H1 (cell line): ENCODE measurements at regions not wholly inside any gene's neighbourhood (a gene's known extent, or its start where the extent isn't known, plus 50 kb on each side); places are given as distances from the start of the nearest gene placed in this dataset.

Experiments
- CTCF ChIA-PET: fragments of 300-600 bp; sonication (Branson Sonifier 250); formaldehyde crosslinking; loops from one replicate; lab custom pipeline; 2021; ENCODE audit not compliant: partially characterized antibody; lab: Charles Lee
- POLR2A ChIA-PET: fragments of 300-600 bp; sonication (Branson Sonifier 250); formaldehyde crosslinking; loops from one replicate; lab custom pipeline; 2021; ENCODE audit warnings: inconsistent platforms; ENCODE audit not compliant: partially characterized antibody; lab: Charles Lee
- DNase-seq, 2 experiments: peaks; one replicate each; pipeline versions ENCODE4 v3.0.0 to v3.0.0-alpha.2; 2010 to 2022; ENCODE audit warnings: low spot score in 2 of 2, low read depth in 1 of 2, mixed read lengths in 1 of 2
- FAIRE-seq: peaks from 2 replicates; lab custom pipeline; 2011; peaks lifted over from hg19 to GRCh38; lab: Jason Lieb, UNC
- H2AFZ ChIP-seq: 2 replicates; pipeline ENCODE4 v1.8.1; 2012; ENCODE audit warnings: low read length, inconsistent platforms
- H2AK5ac ChIP-seq: 2 replicates; pipeline ENCODE4 v1.6.1; 2013; ENCODE audit warnings: low read depth, low read length
- H2BK120ac ChIP-seq: replicated peaks from 2 replicates; pipeline ENCODE3; 2013; ENCODE audit warnings: low read depth, low read length, inconsistent platforms
- H2BK12ac ChIP-seq: 2 replicates; pipeline ENCODE4 v1.6.1; 2013; ENCODE audit warnings: low read depth, low read length
- H2BK15ac ChIP-seq: 2 replicates; pipeline ENCODE4 v1.6.1; 2013; ENCODE audit warnings: low read length
- H2BK20ac ChIP-seq: 2 replicates; pipeline ENCODE4 v1.6.1; 2013; ENCODE audit warnings: low read length
- H2BK5ac ChIP-seq: 2 replicates; pipeline ENCODE4 v1.6.1; 2013; ENCODE audit warnings: low read depth, low read length
- H3K14ac ChIP-seq: 2 replicates; pipeline ENCODE4 v1.6.1; 2013; ENCODE audit warnings: inconsistent platforms; ENCODE audit not compliant: insufficient read length
- H3K18ac ChIP-seq: 2 replicates; pipeline ENCODE4 v1.6.1; 2013; ENCODE audit warnings: low read length; ENCODE audit errors: extremely low read depth
- H3K23ac ChIP-seq: 2 replicates; pipeline ENCODE4 v1.6.1; 2013; ENCODE audit warnings: inconsistent platforms; ENCODE audit not compliant: insufficient read length
- H3K23me2 ChIP-seq: 2 replicates; pipeline ENCODE4 v1.6.1; 2013; ENCODE audit warnings: low read depth, low read length
- H3K27ac ChIP-seq: 2 replicates; pipeline ENCODE4 v1.6.1; 2011; ENCODE audit warnings: low read depth, low read length, inconsistent platforms
- H3K27me3 ChIP-seq, 4 experiments: replicated peaks in 1 of 4; 1 replicate in 1 of 4; 2 replicates in 3 of 4; pipeline versions ENCODE4 v1.6.1 to v1.8.1; 2011 to 2013; ENCODE audit warnings: low read length in 3 of 4, mild to moderate bottlenecking in 3 of 4, inconsistent platforms in 2 of 4, mixed read lengths in 2 of 4, moderate library complexity in 1 of 4; ENCODE audit not compliant: control insufficient read depth in 3 of 4, insufficient read depth in 3 of 4; ENCODE audit errors: extremely low read depth in 1 of 4
- H3K36me3 ChIP-seq, 4 experiments: 2 replicates each; pipeline versions ENCODE4 v1.6.1 to v1.8.1; 2011 to 2013; ENCODE audit warnings: mild to moderate bottlenecking in 4 of 4, low read length in 3 of 4, moderate library complexity in 2 of 4, control low read depth in 1 of 4, inconsistent platforms in 1 of 4; ENCODE audit not compliant: insufficient read depth in 4 of 4, control insufficient read depth in 2 of 4
- H3K4ac ChIP-seq: replicated peaks from 2 replicates; pipeline ENCODE3; 2013; ENCODE audit warnings: low read length, low read depth, mixed read lengths, inconsistent platforms; ENCODE audit not compliant: insufficient read length
- H3K4me1 ChIP-seq, 4 experiments: replicated peaks in 1 of 4; 1 replicate in 1 of 4; 2 replicates in 3 of 4; pipeline versions ENCODE4 v1.6.1 to v1.8.1; 2011 to 2013; ENCODE audit warnings: low read length in 3 of 4, inconsistent platforms in 2 of 4, mixed read lengths in 1 of 4; ENCODE audit not compliant: insufficient read depth in 4 of 4, control insufficient read depth in 3 of 4
- H3K4me2 ChIP-seq, 2 experiments: 2 replicates each; pipeline versions ENCODE4 v1.6.1 to v1.8.1; 2011 to 2013; ENCODE audit warnings: low read depth in 2 of 2, low read length in 2 of 2, control low read depth in 1 of 2, inconsistent platforms in 1 of 2, mild to moderate bottlenecking in 1 of 2; ENCODE audit not compliant: insufficient read depth in 1 of 2
- H3K4me3 ChIP-seq, 4 experiments: fragments of 200-600, 300-600 bp in 1 of 4; sonication (generic), shearing (Covaris generic), sonication (Bioruptor Twin) in 1 of 4; 2 replicates each; pipeline versions ENCODE4 v1.5.1 to v1.8.1; 2011 to 2016; ENCODE audit warnings: low read length in 4 of 4, low read depth in 3 of 4, control low read depth in 2 of 4, inconsistent platforms in 2 of 4, mild to moderate bottlenecking in 2 of 4, mixed read lengths in 1 of 4, moderate library complexity in 1 of 4; ENCODE audit not compliant: insufficient read depth in 2 of 4; ENCODE audit errors: extremely low read depth in 1 of 4
- H3K56ac ChIP-seq: replicated peaks from 2 replicates; pipeline ENCODE3; 2013; ENCODE audit warnings: low read depth, mild to moderate bottlenecking, mixed read lengths, low read length, inconsistent platforms; ENCODE audit not compliant: insufficient read length
- H3K79me1 ChIP-seq: 2 replicates; pipeline ENCODE4 v1.6.1; 2013; ENCODE audit warnings: low read depth, low read length, control low read depth
- H3K79me2 ChIP-seq, 2 experiments: 2 replicates each; pipeline versions ENCODE4 v1.6.1 to v1.8.1; 2012 to 2013; ENCODE audit warnings: low read length in 2 of 2, mild to moderate bottlenecking in 2 of 2, inconsistent platforms in 1 of 2; ENCODE audit not compliant: insufficient read depth in 2 of 2, control insufficient read depth in 1 of 2
- H3K9ac ChIP-seq, 4 experiments: replicated peaks in 1 of 4; 1 replicate in 1 of 4; 2 replicates in 3 of 4; pipeline versions ENCODE4 v1.6.1 to v1.8.1; 2011 to 2013; ENCODE audit warnings: low read depth in 3 of 4, low read length in 3 of 4, control low read depth in 2 of 4, mild to moderate bottlenecking in 2 of 4, moderate library complexity in 2 of 4, inconsistent platforms in 1 of 4; ENCODE audit errors: extremely low read depth in 1 of 4
- H3K9me3 ChIP-seq, 2 experiments: 2 replicates each; pipeline versions ENCODE4 v1.6.1 to v1.8.1; 2012 to 2013; ENCODE audit warnings: mild to moderate bottlenecking in 2 of 2, moderate library complexity in 2 of 2, control low read depth in 1 of 2, inconsistent platforms in 1 of 2, low read depth in 1 of 2, low read length in 1 of 2, mixed read lengths in 1 of 2; ENCODE audit not compliant: insufficient read depth in 2 of 2
- H4K20me1 ChIP-seq, 2 experiments: replicated peaks in 1 of 2; 2 replicates each; pipeline versions ENCODE3 to v1.8.1; 2011 to 2013; ENCODE audit warnings: inconsistent platforms in 2 of 2, low read length in 2 of 2, mild to moderate bottlenecking in 1 of 2; ENCODE audit not compliant: insufficient read depth in 2 of 2, control insufficient read depth in 1 of 2
- H4K5ac ChIP-seq: 2 replicates; pipeline ENCODE4 v1.6.1; 2013; ENCODE audit warnings: low read length, low read depth, mixed read lengths, inconsistent platforms; ENCODE audit not compliant: insufficient read length
- H4K8ac ChIP-seq: 2 replicates; pipeline ENCODE4 v1.8.0; 2013; ENCODE audit warnings: mild to moderate bottlenecking, moderate library complexity, low read length, inconsistent platforms; ENCODE audit not compliant: insufficient read depth; ENCODE audit errors: extremely low read depth
- H4K91ac ChIP-seq: replicated peaks from 2 replicates; pipeline ENCODE3; 2013; ENCODE audit warnings: low read length, mixed read lengths, inconsistent platforms; ENCODE audit not compliant: insufficient read length
- WGBS, 2 experiments: shearing (Covaris generic) in 1 of 2; methylation state at CpG; one replicate each; pipeline versions ENCODE4 v1.1.6 to v1.1.7; 2013 to 2015; ENCODE audit warnings: low lambda C conversion rate in 2 of 2, mixed read lengths in 2 of 2, inconsistent platforms in 1 of 2, low coverage in 1 of 2, missing lambda C conversion rate in 1 of 2; ENCODE audit not compliant: insufficient replicate concordance in 2 of 2, insufficient coverage in 1 of 2, insufficient read length in 1 of 2; ENCODE audit errors: extremely low coverage in 1 of 2, missing lambda C conversion rate in 1 of 2; 5-methylcytosine and 5-hydroxymethylcytosine counted together
- TF ChIP-seq, protein P1 (sequence below): fragments of 300-600 bp; sonication (generic); IDR thresholded peaks from 2 replicates; pipeline ENCODE4 v1.7.1; 2012; ENCODE audit warnings: low read length, moderate library complexity, mild to moderate bottlenecking, inconsistent platforms; ENCODE audit not compliant: insufficient replicate concordance

DNA sequence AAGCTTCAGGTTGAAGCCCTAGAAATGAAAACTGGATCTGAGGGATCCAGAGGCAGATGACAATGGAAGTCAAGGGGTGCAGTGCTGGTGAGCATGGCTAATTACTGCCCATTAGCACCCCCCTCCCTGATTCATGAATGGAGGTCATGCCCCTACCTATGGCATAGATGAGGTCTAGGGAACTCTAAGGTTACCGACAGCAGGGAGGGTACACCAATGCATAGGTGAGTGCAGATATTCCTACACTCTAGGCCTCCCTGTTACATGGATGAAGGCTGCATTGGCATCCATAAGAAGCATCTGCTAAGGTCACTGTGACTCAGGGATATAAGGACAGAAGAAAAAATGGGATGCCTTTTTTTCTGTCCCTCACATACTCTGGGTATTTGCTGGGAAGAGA lies 147.3 kb downstream of the CCDC59 start:
- Histone ChIP-seq H2BK5ac (no peak overlapping the region), H4K91ac (no peak overlapping the region), H3K56ac (no peak overlapping the region), H3K27ac (no peak overlapping the region), H3K9me3 (peaks cover 20 to 24% of the 10 kb centered on the region in 2 experiments; a peak in 3 of 4 replicates), H4K20me1 (no peaks in the 10 kb centered on the region), H3K4me3 (no peak overlapping the region), H2AK5ac (no peak overlapping the region), H2AFZ (no peak overlapping the region), H3K9ac (no peak overlapping the region), H3K79me1 (no peaks in the 10 kb centered on the region), H2BK20ac (no peak overlapping the region), H3K18ac (no peak overlapping the region), H2BK120ac (no peak overlapping the region), H3K36me3 (no peaks in the 10 kb centered on the region), H3K23me2 (no peaks in the 10 kb centered on the region), H3K23ac (no peak overlapping the region), H3K14ac (no peak overlapping the region), H3K4ac (no peak overlapping the region), H4K5ac (no peak overlapping the region), H2BK12ac (no peak overlapping the region), H2BK15ac (no peak overlapping the region), H3K4me1 (no peaks in the 10 kb centered on the region), H4K8ac (no peak overlapping the region), H3K79me2 (no peaks in the 10 kb centered on the region), H3K4me2 (no peak overlapping the region), H3K27me3 (no peaks in the 10 kb centered on the region)
- POLR2A ChIA-PET = no interaction called here
- 71% methylated on average over 1 of the region's 1 CpG; no CpG with 5 or more reads in 1 of the 2 experiments for WGBS, 2 experiments
- DNase-seq (no peak), FAIRE-seq (no peak)
- CTCF ChIA-PET = interaction anchor here (0.6 kb wide), 1 partner anchor 20 kb away, joined by 3 read pairs; no protein-coding TSS in a partner anchor
- TF ChIP-seq, protein P1, sequence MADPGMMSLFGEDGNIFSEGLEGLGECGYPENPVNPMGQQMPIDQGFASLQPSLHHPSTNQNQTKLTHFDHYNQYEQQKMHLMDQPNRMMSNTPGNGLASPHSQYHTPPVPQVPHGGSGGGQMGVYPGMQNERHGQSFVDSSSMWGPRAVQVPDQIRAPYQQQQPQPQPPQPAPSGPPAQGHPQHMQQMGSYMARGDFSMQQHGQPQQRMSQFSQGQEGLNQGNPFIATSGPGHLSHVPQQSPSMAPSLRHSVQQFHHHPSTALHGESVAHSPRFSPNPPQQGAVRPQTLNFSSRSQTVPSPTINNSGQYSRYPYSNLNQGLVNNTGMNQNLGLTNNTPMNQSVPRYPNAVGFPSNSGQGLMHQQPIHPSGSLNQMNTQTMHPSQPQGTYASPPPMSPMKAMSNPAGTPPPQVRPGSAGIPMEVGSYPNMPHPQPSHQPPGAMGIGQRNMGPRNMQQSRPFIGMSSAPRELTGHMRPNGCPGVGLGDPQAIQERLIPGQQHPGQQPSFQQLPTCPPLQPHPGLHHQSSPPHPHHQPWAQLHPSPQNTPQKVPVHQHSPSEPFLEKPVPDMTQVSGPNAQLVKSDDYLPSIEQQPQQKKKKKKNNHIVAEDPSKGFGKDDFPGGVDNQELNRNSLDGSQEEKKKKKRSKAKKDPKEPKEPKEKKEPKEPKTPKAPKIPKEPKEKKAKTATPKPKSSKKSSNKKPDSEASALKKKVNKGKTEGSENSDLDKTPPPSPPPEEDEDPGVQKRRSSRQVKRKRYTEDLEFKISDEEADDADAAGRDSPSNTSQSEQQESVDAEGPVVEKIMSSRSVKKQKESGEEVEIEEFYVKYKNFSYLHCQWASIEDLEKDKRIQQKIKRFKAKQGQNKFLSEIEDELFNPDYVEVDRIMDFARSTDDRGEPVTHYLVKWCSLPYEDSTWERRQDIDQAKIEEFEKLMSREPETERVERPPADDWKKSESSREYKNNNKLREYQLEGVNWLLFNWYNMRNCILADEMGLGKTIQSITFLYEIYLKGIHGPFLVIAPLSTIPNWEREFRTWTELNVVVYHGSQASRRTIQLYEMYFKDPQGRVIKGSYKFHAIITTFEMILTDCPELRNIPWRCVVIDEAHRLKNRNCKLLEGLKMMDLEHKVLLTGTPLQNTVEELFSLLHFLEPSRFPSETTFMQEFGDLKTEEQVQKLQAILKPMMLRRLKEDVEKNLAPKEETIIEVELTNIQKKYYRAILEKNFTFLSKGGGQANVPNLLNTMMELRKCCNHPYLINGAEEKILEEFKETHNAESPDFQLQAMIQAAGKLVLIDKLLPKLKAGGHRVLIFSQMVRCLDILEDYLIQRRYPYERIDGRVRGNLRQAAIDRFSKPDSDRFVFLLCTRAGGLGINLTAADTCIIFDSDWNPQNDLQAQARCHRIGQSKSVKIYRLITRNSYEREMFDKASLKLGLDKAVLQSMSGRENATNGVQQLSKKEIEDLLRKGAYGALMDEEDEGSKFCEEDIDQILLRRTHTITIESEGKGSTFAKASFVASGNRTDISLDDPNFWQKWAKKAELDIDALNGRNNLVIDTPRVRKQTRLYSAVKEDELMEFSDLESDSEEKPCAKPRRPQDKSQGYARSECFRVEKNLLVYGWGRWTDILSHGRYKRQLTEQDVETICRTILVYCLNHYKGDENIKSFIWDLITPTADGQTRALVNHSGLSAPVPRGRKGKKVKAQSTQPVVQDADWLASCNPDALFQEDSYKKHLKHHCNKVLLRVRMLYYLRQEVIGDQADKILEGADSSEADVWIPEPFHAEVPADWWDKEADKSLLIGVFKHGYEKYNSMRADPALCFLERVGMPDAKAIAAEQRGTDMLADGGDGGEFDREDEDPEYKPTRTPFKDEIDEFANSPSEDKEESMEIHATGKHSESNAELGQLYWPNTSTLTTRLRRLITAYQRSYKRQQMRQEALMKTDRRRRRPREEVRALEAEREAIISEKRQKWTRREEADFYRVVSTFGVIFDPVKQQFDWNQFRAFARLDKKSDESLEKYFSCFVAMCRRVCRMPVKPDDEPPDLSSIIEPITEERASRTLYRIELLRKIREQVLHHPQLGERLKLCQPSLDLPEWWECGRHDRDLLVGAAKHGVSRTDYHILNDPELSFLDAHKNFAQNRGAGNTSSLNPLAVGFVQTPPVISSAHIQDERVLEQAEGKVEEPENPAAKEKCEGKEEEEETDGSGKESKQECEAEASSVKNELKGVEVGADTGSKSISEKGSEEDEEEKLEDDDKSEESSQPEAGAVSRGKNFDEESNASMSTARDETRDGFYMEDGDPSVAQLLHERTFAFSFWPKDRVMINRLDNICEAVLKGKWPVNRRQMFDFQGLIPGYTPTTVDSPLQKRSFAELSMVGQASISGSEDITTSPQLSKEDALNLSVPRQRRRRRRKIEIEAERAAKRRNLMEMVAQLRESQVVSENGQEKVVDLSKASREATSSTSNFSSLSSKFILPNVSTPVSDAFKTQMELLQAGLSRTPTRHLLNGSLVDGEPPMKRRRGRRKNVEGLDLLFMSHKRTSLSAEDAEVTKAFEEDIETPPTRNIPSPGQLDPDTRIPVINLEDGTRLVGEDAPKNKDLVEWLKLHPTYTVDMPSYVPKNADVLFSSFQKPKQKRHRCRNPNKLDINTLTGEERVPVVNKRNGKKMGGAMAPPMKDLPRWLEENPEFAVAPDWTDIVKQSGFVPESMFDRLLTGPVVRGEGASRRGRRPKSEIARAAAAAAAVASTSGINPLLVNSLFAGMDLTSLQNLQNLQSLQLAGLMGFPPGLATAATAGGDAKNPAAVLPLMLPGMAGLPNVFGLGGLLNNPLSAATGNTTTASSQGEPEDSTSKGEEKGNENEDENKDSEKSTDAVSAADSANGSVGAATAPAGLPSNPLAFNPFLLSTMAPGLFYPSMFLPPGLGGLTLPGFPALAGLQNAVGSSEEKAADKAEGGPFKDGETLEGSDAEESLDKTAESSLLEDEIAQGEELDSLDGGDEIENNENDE = no peak
